SK-N-MC (cell line): ENCODE measurements at regions not wholly inside any gene's neighbourhood (a gene's known extent, or its start where the extent isn't known, plus 50 kb on each side); places are given as distances from the start of the nearest gene placed in this dataset.

Experiments
- DNase-seq: peaks from one replicate; pipeline ENCODE4 v3.0.0-alpha.2; 2011; ENCODE audit warnings: low read depth, low spot score
- H3K27ac ChIP-seq: fragments of 200-600 bp; sonication (generic); 2 replicates; pipeline ENCODE4 v1.5.1; 2016; ENCODE audit warnings: mixed run types
- H3K36me3 ChIP-seq: fragments of 200-600 bp; sonication (generic); 2 replicates; pipeline ENCODE4 v1.6.1; 2017; ENCODE audit warnings: antibody characterized with exemption, low read length, mixed read lengths; ENCODE audit not compliant: insufficient read depth
- H3K4me3 ChIP-seq: fragments of 200-600 bp; sonication (generic); 2 replicates; pipeline ENCODE4 v1.5.1; 2016
- H3K9ac ChIP-seq: fragments of 200-600 bp; sonication (generic); 2 replicates; pipeline ENCODE4 v1.8.0; 2017; ENCODE audit warnings: mixed run types, mixed read lengths; ENCODE audit not compliant: insufficient read length
- H3K9me3 ChIP-seq: fragments of 200-600 bp; sonication (generic); 2 replicates; pipeline ENCODE4 v1.6.1; 2017; ENCODE audit warnings: low read depth, mild to moderate bottlenecking, antibody characterized with exemption, low read length, moderate library complexity, mixed read lengths
- EZH2 ChIP-seq: fragments of 200-600 bp; sonication (generic); IDR thresholded peaks from one replicate; pipeline ENCODE4 v1.6.1; 2017; ENCODE audit warnings: antibody characterized with exemption
- FOXP2 ChIP-seq: optimal IDR thresholded peaks from 2 replicates; pipeline ENCODE3; 2011; ENCODE audit warnings: mild to moderate bottlenecking, moderate library complexity; ENCODE audit not compliant: insufficient read depth; ENCODE audit errors: extremely low read length, control extremely low read depth
- POLR2AphosphoS5 ChIP-seq: IDR thresholded peaks from 2 replicates; pipeline ENCODE4 v1.6.1; 2012; ENCODE audit warnings: mild to moderate bottlenecking, low read depth, low read length, borderline replicate concordance

- Histone ChIP-seq H3K27ac (no peak overlapping the region), H3K4me3 (no peak overlapping the region), H3K9me3 (no peaks in the 10 kb centered on the region), H3K9ac (no peak overlapping the region), H3K36me3 (no peaks in the 10 kb centered on the region)
- no peak for DNase-seq
- TF ChIP-seq EZH2, result no peak
- no peak for TF ChIP-seq FOXP2
- TF ChIP-seq POLR2AphosphoS5, result no peak
These were observed 503.8 kb downstream of the CDH26 start for GRCh38 chr20:60461993-60462392.

GRCh38 chr20:60463798-60464197, 505.6 kb downstream of the CDH26 start:
- H3K4me3 ChIP-seq, result no peak overlapping the region
- TF ChIP-seq FOXP2 (no peak), POLR2AphosphoS5 (no peak), EZH2 (no peak)
- no peak overlapping the region for H3K9ac ChIP-seq
- H3K9me3 ChIP-seq, result no peaks in the 10 kb centered on the region
- no peak for DNase-seq
- H3K36me3 ChIP-seq, result no peaks in the 10 kb centered on the region
- H3K27ac ChIP-seq, result no peak overlapping the region

GRCh38 chr20:60465439-60465838, 507.2 kb downstream of the CDH26 start:
- no peak for DNase-seq
- Histone ChIP-seq H3K27ac (no peak overlapping the region), H3K4me3 (no peak overlapping the region), H3K9ac (no peak overlapping the region), H3K9me3 (no peaks in the 10 kb centered on the region), H3K36me3 (no peaks in the 10 kb centered on the region)
- TF ChIP-seq POLR2AphosphoS5, result no peak
- no peak for TF ChIP-seq FOXP2
- TF ChIP-seq EZH2, result no peak

- DNase-seq, result no peak
- Histone ChIP-seq H3K9me3 (no peaks in the 10 kb centered on the region), H3K27ac (no peak overlapping the region), H3K4me3 (no peak overlapping the region), H3K36me3 (no peaks in the 10 kb centered on the region), H3K9ac (no peak overlapping the region)
- TF ChIP-seq EZH2 (no peak), FOXP2 (no peak), POLR2AphosphoS5 (no peak)
These were observed 507.9 kb downstream of the CDH26 start for GRCh38 chr20:60465993-60466686.

- TF ChIP-seq FOXP2 (no peak), POLR2AphosphoS5 (no peak), EZH2 (no peak)
- DNase-seq, result no peak
- Histone ChIP-seq H3K9ac (no peak overlapping the region), H3K27ac (no peak overlapping the region), H3K4me3 (no peak overlapping the region), H3K36me3 (no peaks in the 10 kb centered on the region), H3K9me3 (no peaks in the 10 kb centered on the region)
These were observed 508.4 kb downstream of the CDH26 start for GRCh38 chr20:60466687-60467022.

- TF ChIP-seq EZH2 (no peak), FOXP2 (no peak), POLR2AphosphoS5 (no peak)
- no peak overlapping the region for H3K9ac ChIP-seq
- H3K9me3 ChIP-seq, result no peaks in the 10 kb centered on the region
- H3K4me3 ChIP-seq, result no peak overlapping the region
- H3K27ac ChIP-seq, result no peak overlapping the region
- H3K36me3 ChIP-seq, result no peaks in the 10 kb centered on the region
- DNase-seq, result no peak
These were observed 508.9 kb downstream of the CDH26 start for GRCh38 chr20:60467078-60467477.

- Histone ChIP-seq H3K9ac (no peak overlapping the region), H3K9me3 (no peaks in the 10 kb centered on the region), H3K36me3 (no peaks in the 10 kb centered on the region), H3K4me3 (no peak overlapping the region), H3K27ac (no peak overlapping the region)
- DNase-seq, result no peak
- TF ChIP-seq POLR2AphosphoS5, result no peak
- no peak for TF ChIP-seq FOXP2
- no peak for TF ChIP-seq EZH2
These were observed 509.5 kb downstream of the CDH26 start for GRCh38 chr20:60467771-60468170.

- Histone ChIP-seq H3K9ac (no peak overlapping the region), H3K36me3 (no peaks in the 10 kb centered on the region), H3K27ac (no peak overlapping the region), H3K9me3 (no peaks in the 10 kb centered on the region), H3K4me3 (no peak overlapping the region)
- no peak for DNase-seq
- TF ChIP-seq FOXP2 (no peak), EZH2 (no peak), POLR2AphosphoS5 (no peak)
These were observed 511.6 kb downstream of the CDH26 start for GRCh38 chr20:60469829-60470228.

- Histone ChIP-seq H3K36me3 (no peaks in the 10 kb centered on the region), H3K9me3 (no peaks in the 10 kb centered on the region), H3K9ac (no peak overlapping the region), H3K27ac (no peak overlapping the region), H3K4me3 (no peak overlapping the region)
- TF ChIP-seq FOXP2 (no peak), POLR2AphosphoS5 (no peak), EZH2 (no peak)
- DNase-seq, result no peak
These were observed 512.1 kb downstream of the CDH26 start for GRCh38 chr20:60470366-60470765.
